HG03175 (cell line): ENCODE measurements at regions not wholly inside any gene's neighbourhood (a gene's known extent, or its start where the extent isn't known, plus 50 kb on each side); places are given as distances from the start of the nearest gene placed in this dataset.

Source experiments
- ATAC-seq: cut with Tn5 transposase; IDR thresholded peaks from one replicate; pipeline ENCODE4 v1.9.1; 2021; ENCODE audit warnings: mild to moderate bottlenecking, moderate library complexity; ENCODE audit not compliant: unreplicated experiment

DNA sequence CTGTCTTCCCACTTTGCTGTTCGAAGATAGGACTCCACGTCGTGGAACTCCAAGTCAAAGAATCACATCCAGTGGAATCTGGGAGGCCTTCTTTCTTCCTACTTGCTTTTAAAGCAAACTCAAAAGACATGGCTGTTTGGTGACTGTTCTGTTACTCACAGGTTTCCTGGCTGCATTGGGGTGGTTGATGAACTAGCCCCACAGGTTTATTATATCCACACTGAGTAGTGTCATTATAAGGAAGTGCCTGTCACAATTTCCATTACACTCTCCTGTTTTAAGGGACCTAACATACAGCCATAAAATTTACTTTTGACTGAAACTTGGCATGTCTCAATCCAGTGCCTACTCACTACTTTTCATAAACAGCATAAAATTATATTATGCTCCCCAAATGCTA lies 287.3 kb upstream of the SP4 start:
- no peak for ATAC-seq

DNA sequence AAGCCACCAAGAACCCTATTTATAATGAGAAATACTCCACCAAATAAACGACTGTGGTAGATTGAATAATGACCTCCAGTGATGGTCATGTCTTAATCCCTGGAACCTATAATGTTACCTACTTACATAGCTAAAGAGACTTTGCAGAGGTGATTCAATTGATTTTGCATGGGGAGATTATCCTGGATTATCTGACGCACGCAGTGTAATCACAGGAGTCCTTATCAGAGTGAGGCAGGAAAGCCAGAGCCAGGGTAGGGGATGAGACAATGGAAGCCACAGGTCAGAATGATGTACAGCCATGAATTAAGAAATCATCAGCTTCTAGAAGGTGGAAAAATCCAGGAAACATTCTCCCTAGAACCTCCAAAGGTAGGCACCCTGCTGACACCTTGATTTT lies 286.4 kb upstream of the SP4 start:
- no peak for ATAC-seq

DNA sequence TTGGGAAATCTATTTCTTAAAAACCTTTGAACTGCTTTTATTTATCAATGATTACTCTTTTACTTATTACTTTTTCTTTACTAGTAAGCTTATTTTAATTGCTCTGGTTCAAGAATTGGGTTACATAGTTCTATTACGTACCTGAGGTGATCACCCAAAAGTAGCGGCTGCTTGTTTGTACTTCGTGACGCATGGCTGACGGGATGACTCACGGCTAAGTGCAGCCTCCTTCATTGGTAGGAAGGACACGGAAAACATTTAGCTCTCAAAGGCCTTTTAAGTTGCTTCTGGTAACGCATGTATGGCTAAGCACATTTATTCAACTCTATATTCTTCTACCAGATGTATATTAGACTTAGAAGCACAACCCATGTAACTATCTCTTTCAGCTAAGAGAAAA lies 285.8 kb upstream of the SP4 start:
- ATAC-seq = no peak

- ATAC-seq = no peak
Measured at GRCh38 chr7:21146642-21147423, 281.1 kb upstream of the SP4 start.

- ATAC-seq = no peak
Measured at GRCh38 chr7:21149809-21150208, 278.1 kb upstream of the SP4 start.

DNA sequence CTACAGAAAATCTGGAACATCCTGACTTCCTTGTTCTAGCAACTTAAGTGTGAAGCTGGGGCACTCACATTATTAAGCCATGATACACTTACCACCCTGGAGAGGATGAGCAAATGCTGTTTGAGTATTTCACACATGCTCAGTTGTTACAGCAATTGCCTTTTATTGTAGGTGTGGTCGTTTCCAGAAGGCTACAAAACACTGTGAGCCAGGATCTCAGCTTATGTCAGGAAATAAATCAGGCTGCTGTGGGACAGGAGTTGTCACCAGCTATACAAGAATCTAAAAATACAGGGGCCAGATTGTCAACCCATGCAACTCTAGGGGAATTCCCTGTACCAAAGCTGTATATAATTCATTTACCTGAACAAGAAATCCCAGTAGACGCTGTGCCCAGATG lies 273.3 kb upstream of the SP4 start:
- ATAC-seq = no peak

GRCh38 chr7:21159506-21159905 lies 268.4 kb upstream of the SP4 start:
- no peak for ATAC-seq

DNA sequence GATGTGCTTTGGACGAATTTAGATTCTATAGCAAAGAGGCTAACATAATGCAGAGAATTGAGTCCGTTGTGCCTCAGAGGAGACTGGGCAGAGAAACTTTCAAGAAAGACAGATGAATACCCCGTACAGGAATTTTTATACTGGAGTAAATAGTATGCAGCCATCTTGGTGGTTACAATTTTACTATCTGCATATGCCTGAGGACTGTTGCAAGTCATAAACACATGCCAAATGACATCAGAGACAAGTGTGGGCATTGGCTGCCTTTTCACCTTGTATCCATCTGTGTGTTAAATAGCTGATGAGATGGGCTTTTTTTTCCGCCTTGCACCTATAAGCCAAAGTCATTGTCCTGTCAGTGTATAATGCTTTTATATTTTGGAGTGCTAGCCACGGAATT lies 267.5 kb upstream of the SP4 start:
- ATAC-seq = no peak

DNA sequence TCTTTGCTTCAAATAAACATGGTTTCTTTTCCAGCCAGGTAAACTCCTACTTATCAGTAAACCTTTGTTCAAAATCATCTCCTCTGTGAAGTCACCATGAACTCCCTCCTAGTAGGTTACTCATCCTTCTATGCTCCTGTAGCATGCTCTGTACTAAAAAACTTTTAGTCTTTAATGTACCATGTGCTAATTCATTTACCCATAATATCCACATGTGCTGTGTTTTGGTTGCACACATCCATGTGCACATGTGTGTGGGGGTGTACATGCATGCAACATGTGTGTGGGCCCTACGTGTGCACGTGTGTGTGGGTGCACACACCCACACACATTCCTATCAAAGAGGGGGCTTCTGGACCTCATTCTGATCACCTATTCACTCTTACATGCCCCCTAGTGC lies 259.9 kb upstream of the SP4 start:
- no peak for ATAC-seq

- no peak for ATAC-seq
Measured at GRCh38 chr7:21169667-21170580, 258.0 kb upstream of the SP4 start.

GRCh38 chr7:21172800-21173199 lies 255.1 kb upstream of the SP4 start:
- ATAC-seq = no peak

- ATAC-seq = no peak
Measured at GRCh38 chr7:21173436-21173835, 254.4 kb upstream of the SP4 start.

DNA sequence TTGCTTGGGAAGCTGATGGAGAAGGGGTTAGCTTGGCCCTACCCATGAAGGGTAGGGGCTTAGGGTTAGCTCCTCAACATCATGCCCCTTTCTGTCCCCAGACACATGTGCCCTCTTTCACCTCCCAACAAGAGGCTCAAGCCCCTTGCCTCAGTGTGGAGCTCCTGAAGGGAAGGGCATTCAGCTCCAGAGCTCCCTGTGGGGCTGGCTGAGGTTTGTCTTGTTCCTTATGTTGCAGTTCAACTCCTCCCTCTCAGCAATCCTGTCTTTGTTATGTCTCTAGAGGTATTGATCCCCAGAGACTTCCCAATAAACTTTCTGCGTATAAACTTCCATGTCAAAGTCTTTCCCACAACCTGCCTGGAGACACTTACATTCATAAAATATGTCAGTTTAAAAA lies 252.2 kb upstream of the SP4 start:
- no peak for ATAC-seq

GRCh38 chr7:21184942-21185652 lies 242.8 kb upstream of the SP4 start:
- ATAC-seq = no peak

- ATAC-seq = no peak
Measured at GRCh38 chr7:21185653-21186265, 242.1 kb upstream of the SP4 start.

DNA sequence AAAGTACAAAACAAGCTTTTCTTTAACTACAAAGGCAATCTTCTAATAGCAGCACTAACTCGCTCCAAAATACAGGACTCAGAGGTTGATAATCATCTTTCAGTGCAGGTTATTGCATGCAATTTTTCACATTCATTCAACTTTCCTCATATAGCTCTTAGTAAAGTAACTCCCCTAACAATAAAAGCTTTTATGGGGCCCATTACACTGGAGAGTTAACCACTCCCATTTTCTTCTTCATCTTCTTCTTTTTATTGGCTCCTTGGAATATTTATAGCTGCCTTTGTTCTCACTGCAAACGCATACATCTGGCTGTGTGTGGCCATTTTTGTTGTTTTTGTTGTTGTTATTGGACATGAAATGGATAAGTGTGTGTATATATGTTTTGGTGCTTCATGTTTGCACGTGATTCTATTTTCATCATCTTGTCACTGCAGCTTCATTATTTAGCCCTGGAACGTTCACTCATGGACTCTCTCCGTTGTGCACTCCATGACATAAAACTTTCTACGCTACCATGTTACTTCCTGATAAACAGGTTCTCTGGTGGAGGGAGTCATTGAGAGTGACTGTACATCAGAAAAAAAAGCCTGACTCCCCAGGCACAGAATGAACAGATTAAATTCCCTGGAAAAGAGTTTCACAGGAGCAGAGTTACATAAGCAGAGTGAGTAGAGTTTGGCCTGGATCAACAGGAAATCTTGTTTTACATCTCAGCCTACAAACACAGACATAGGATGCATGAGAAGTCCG lies 236.4 kb upstream of the SP4 start:
- ATAC-seq = no peak

DNA sequence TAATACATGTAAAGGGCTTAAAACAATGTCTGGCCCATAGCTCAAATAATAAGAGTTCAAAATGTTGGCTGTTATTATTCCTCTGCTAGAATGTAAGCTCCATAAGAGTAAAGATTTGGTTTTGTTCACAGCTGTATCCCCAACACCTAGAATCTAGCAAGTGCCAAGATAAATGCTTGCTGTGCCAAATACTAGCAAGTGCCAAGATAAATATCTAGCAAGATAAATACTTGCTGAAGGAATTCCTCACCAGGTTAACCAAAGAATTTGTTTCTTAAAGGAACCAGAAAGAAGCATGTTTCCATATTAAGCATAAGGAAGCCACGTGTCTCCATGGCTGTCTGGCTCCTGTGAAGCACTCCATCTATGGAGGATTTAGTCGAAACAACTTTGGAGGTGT lies 235.2 kb upstream of the SP4 start:
- ATAC-seq = no peak

GRCh38 chr7:21193895-21194294 lies 234.0 kb upstream of the SP4 start:
- ATAC-seq = no peak

GRCh38 chr7:21194936-21195335 lies 232.9 kb upstream of the SP4 start:
- ATAC-seq = no peak

DNA sequence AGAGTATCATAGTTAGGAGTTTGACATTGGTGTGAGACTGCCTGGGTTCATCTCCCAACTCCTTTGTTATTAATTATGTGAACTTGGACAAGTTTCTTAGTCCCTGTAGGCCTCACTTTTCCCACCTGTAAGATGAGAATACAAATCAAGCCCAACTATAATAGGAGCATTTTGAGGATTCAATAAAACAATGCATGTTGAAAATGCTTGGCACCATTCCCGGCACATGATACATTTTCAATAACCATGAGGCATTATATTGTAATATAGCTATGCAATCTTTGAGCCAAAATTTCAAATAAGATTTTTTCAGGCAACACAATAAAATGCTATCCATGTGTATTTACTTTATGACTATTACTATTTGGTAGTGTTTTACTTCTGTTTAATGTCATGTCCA lies 229.0 kb upstream of the SP4 start:
- no peak for ATAC-seq
